Activated CD4-positive, alpha-beta memory T cell treated with anti-CD3 and anti-CD28 coated beads for 36 hours (primary cell): ENCODE measurements at regions not wholly inside any gene's neighbourhood (a gene's known extent, or its start where the extent isn't known, plus 50 kb on each side); places are given as distances from the start of the nearest gene placed in this dataset.

ENCODE experiments used
- CTCF ChIA-PET: fragments of 350-600 bp; sonication (Branson Sonifier 250); formaldehyde crosslinking; loops from one replicate; lab custom pipeline; 2021; ENCODE audit warnings: antibody characterized with exemption, inconsistent platforms; lab: Charles Lee
- POLR2A ChIA-PET: fragments of 350-600 bp; sonication (Branson Sonifier 250); formaldehyde crosslinking; loops from one replicate; lab custom pipeline; 2021; ENCODE audit warnings: antibody characterized with exemption; lab: Charles Lee
- DNase-seq: peaks from one replicate; pipeline ENCODE4 v3.0.0-alpha.2; 2020
- H3K27ac Mint-ChIP-seq: one replicate; pipeline ENCODE4 v1.8.0; 2021; ENCODE audit warnings: mixed read lengths
- H3K27me3 Mint-ChIP-seq: one replicate; pipeline ENCODE4 v1.8.0; 2021; ENCODE audit warnings: mixed read lengths
- H3K36me3 Mint-ChIP-seq: one replicate; pipeline ENCODE4 v1.8.0; 2021; ENCODE audit warnings: mixed read lengths
- H3K4me1 Mint-ChIP-seq: one replicate; pipeline ENCODE4 v1.8.0; 2021; ENCODE audit warnings: low read depth, mixed read lengths
- H3K4me3 Mint-ChIP-seq: one replicate; pipeline ENCODE4 v1.8.0; 2021; ENCODE audit warnings: mild to moderate bottlenecking, mixed read lengths
- H3K9me3 Mint-ChIP-seq: one replicate; pipeline ENCODE4 v1.8.0; 2021; ENCODE audit warnings: mixed read lengths
- intact Hi-C: fragments of 100-400 bp; cut with micrococcal nuclease; formaldehyde crosslinking; loops from one replicate; pipeline ENCODE4 v1.15.1; 2023

DNA sequence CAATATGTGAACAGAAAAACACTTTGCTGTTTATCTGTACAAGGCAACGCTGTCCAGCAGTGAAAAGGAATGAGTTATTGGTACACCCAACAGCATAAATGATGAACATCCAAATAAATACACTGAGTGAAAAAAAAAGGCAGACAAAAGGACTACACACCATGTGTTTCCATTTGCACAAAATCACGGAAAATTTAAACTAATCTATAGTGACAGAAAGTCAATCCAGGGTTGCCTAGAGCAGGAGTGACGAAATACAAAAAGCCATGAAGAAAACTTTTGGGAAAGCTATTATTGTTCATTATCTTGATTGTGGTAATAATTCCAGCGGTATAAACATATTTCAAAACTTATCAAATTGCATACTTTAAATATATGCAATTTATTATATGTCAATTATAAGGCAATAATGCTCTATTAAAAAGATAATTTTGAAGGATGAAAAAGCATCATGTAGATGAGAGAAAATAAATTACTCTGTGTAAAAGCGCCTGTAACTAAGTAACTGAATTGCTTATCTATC lies 578.0 kb upstream of the TMEM132C start:
- CTCF ChIA-PET = interaction anchor here (1.2 kb wide), 2 partner anchors 11 to 204 kb away, joined by 5 read pairs; no protein-coding TSS in a partner anchor
- no peaks in the 10 kb centered on the region for H3K36me3 Mint-ChIP-seq
- H3K4me1 Mint-ChIP-seq = no peaks in the 10 kb centered on the region
- no peak overlapping the region for H3K4me3 Mint-ChIP-seq
- H3K27me3 Mint-ChIP-seq = no peaks in the 10 kb centered on the region
- POLR2A ChIA-PET = no interaction called here
- no peak for DNase-seq
- intact Hi-C loops = no loop called here
- no peaks in the 10 kb centered on the region for H3K9me3 Mint-ChIP-seq
- no peak overlapping the region for H3K27ac Mint-ChIP-seq

- H3K4me3 Mint-ChIP-seq = no peak overlapping the region
- ChIA-PET CTCF (interaction anchor here (1.2 kb wide), 2 partner anchors 13 to 205 kb away, joined by 5 read pairs; no protein-coding TSS in a partner anchor), POLR2A (no interaction called here)
Measured at GRCh38 chr12:127690161-127690560, 576.8 kb upstream of the TMEM132C start.

GRCh38 chr12:127696963-127697362 lies 570.0 kb upstream of the TMEM132C start:
- ChIA-PET POLR2A (no interaction called here), CTCF (no interaction called here)
- intact Hi-C loops = no loop called here
- H3K4me1 Mint-ChIP-seq = no peaks in the 10 kb centered on the region
- DNase-seq = no peak
- peaks cover 2% of the 10 kb centered on the region for H3K27me3 Mint-ChIP-seq
- H3K36me3 Mint-ChIP-seq = no peaks in the 10 kb centered on the region
- no peak overlapping the region for H3K4me3 Mint-ChIP-seq
- H3K9me3 Mint-ChIP-seq = peaks cover 4% of the 10 kb centered on the region
- H3K27ac Mint-ChIP-seq = no peak overlapping the region

More at GRCh38 chr12:127690161-127690560, 576.8 kb upstream of the TMEM132C start:
- Mint-ChIP-seq H3K9me3 (no peaks in the 10 kb centered on the region), H3K4me1 (no peaks in the 10 kb centered on the region), H3K36me3 (no peaks in the 10 kb centered on the region), H3K27ac (no peak overlapping the region), H3K27me3 (peaks cover 2% of the 10 kb centered on the region)
- intact Hi-C loops = no loop called here
- no peak for DNase-seq

- Mint-ChIP-seq H3K4me3 (no peak overlapping the region), H3K27me3 (no peaks in the 10 kb centered on the region), H3K9me3 (peaks cover 4% of the 10 kb centered on the region), H3K36me3 (no peaks in the 10 kb centered on the region), H3K27ac (no peak overlapping the region), H3K4me1 (no peaks in the 10 kb centered on the region)
- intact Hi-C loops = no loop called here
- DNase-seq = no peak
- ChIA-PET CTCF (no interaction called here), POLR2A (no interaction called here)
Measured at GRCh38 chr12:127703026-127703425, 563.9 kb upstream of the TMEM132C start.

- Mint-ChIP-seq H3K27ac (no peak overlapping the region), H3K4me3 (no peak overlapping the region), H3K36me3 (no peaks in the 10 kb centered on the region), H3K4me1 (no peaks in the 10 kb centered on the region), H3K27me3 (no peaks in the 10 kb centered on the region), H3K9me3 (no peaks in the 10 kb centered on the region)
- ChIA-PET POLR2A (no interaction called here), CTCF (no interaction called here)
- DNase-seq = no peak
- intact Hi-C loops = no loop called here
Measured at GRCh38 chr12:127711108-127711507, 555.9 kb upstream of the TMEM132C start.

GRCh38 chr12:127712561-127712960 lies 554.4 kb upstream of the TMEM132C start:
- Mint-ChIP-seq H3K9me3 (no peaks in the 10 kb centered on the region), H3K4me1 (no peaks in the 10 kb centered on the region), H3K27ac (no peak overlapping the region), H3K4me3 (no peak overlapping the region), H3K27me3 (no peaks in the 10 kb centered on the region), H3K36me3 (no peaks in the 10 kb centered on the region)
- ChIA-PET POLR2A (no interaction called here), CTCF (no interaction called here)
- intact Hi-C loops = no loop called here
- DNase-seq = no peak

- intact Hi-C loops = no loop called here
- Mint-ChIP-seq H3K9me3 (no peaks in the 10 kb centered on the region), H3K4me1 (no peaks in the 10 kb centered on the region), H3K27ac (no peak overlapping the region), H3K36me3 (no peaks in the 10 kb centered on the region), H3K4me3 (no peak overlapping the region), H3K27me3 (no peaks in the 10 kb centered on the region)
- DNase-seq = no peak
- POLR2A ChIA-PET = interaction anchor here (0.6 kb wide), 1 partner anchor 1453 kb away, joined by 5 read pairs; no protein-coding TSS in a partner anchor
- CTCF ChIA-PET = interaction anchor here (0.7 kb wide), 1 partner anchor 38 kb away, joined by 3 read pairs; no protein-coding TSS in a partner anchor
Measured at GRCh38 chr12:127716166-127716565, 550.8 kb upstream of the TMEM132C start.

DNA sequence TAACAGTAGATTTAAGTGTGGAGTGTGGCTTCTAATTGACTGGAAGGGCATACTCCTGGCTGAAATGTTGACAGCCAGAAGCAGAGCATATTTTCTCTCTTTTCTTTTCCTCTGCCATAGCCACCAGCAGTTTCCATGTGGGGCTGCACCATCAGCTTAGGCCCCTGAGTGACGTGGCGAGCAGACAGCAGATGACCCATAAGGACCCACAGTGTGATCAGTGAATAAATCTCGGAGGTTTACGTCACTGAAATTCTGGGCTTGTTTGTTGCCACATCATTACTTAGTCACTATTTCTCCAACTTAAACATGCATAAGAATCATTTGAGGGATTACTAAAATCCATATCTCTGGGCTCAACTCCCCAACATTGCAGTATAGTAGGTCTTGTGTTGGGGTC lies 549.7 kb upstream of the TMEM132C start:
- no peak overlapping the region for H3K4me3 Mint-ChIP-seq
- H3K4me1 Mint-ChIP-seq = no peaks in the 10 kb centered on the region
- intact Hi-C loops = no loop called here
- no peaks in the 10 kb centered on the region for H3K36me3 Mint-ChIP-seq
- CTCF ChIA-PET = no interaction called here
- no peaks in the 10 kb centered on the region for H3K9me3 Mint-ChIP-seq
- no peak for DNase-seq
- POLR2A ChIA-PET = no interaction called here
- H3K27me3 Mint-ChIP-seq = no peaks in the 10 kb centered on the region
- no peak overlapping the region for H3K27ac Mint-ChIP-seq

DNA sequence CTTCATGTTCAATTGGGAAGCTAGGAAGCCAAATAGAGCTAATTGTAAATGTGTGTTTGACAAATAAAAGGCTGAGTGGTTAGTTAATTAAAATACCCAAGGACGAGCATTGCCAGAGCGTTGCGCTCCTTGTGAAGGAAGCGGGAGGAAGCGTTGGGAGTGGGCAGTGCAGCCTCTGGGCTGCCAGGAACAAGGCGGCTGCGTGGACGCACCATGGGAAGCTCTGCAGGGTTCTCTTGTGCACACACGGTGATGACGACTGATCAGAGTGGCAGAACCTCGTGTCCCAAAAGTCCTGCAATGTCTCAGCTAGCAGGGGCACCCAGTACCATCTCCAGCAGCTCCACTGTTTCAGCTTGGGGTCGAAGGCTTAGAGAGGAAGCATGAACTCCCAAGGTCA lies 546.6 kb upstream of the TMEM132C start:
- Mint-ChIP-seq H3K27ac (no peak overlapping the region), H3K36me3 (no peaks in the 10 kb centered on the region), H3K27me3 (no peaks in the 10 kb centered on the region), H3K4me3 (no peak overlapping the region), H3K9me3 (no peaks in the 10 kb centered on the region), H3K4me1 (no peaks in the 10 kb centered on the region)
- ChIA-PET POLR2A (no interaction called here), CTCF (interaction anchor here (1.2 kb wide), 1 partner anchor 43 kb away, joined by 3 read pairs; no protein-coding TSS in a partner anchor)
- no peak for DNase-seq
- intact Hi-C loops = no loop called here

- H3K27me3 Mint-ChIP-seq = no peaks in the 10 kb centered on the region
- CTCF ChIA-PET = no interaction called here
- H3K9me3 Mint-ChIP-seq = peaks cover under 1% of the 10 kb centered on the region
- POLR2A ChIA-PET = no interaction called here
- DNase-seq = no peak
- H3K4me3 Mint-ChIP-seq = no peak overlapping the region
- H3K4me1 Mint-ChIP-seq = no peaks in the 10 kb centered on the region
- no peaks in the 10 kb centered on the region for H3K36me3 Mint-ChIP-seq
- intact Hi-C loops = no loop called here
- no peak overlapping the region for H3K27ac Mint-ChIP-seq
Measured at GRCh38 chr12:127722611-127723010, 544.4 kb upstream of the TMEM132C start.

DNA sequence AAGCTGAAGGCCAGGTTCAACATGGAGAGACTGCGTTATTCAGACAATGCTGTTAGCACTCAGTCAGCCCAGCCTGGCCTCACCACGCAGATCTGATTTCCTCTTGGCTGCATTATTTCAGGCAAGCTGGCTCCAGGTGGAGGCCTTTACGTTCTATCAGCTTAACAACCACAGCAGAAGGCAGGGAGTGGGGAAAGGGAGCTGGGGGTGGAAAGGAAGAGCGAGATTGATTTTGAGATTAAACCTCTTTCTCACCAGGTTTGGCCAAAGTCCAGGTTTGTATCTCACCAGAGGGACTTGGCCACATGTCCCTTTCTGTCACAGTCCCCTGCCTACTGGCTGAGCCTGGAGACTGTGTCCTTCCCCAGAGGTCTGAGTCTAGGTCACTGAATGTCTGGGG lies 543.7 kb upstream of the TMEM132C start:
- intact Hi-C loops = no loop called here
- H3K9me3 Mint-ChIP-seq = peaks cover 4% of the 10 kb centered on the region
- no peak for DNase-seq
- no peak overlapping the region for H3K4me3 Mint-ChIP-seq
- H3K36me3 Mint-ChIP-seq = no peaks in the 10 kb centered on the region
- no peaks in the 10 kb centered on the region for H3K4me1 Mint-ChIP-seq
- no peak overlapping the region for H3K27ac Mint-ChIP-seq
- ChIA-PET CTCF (no interaction called here), POLR2A (no interaction called here)
- H3K27me3 Mint-ChIP-seq = no peaks in the 10 kb centered on the region

GRCh38 chr12:127726671-127727315 lies 540.2 kb upstream of the TMEM132C start:
- Mint-ChIP-seq H3K9me3 (peaks cover 9% of the 10 kb centered on the region), H3K36me3 (no peaks in the 10 kb centered on the region), H3K27ac (no peak overlapping the region), H3K4me3 (no peak overlapping the region), H3K4me1 (no peaks in the 10 kb centered on the region), H3K27me3 (no peaks in the 10 kb centered on the region)
- no peak for DNase-seq
- ChIA-PET POLR2A (no interaction called here), CTCF (no interaction called here)
- intact Hi-C loops = no loop called here

DNA sequence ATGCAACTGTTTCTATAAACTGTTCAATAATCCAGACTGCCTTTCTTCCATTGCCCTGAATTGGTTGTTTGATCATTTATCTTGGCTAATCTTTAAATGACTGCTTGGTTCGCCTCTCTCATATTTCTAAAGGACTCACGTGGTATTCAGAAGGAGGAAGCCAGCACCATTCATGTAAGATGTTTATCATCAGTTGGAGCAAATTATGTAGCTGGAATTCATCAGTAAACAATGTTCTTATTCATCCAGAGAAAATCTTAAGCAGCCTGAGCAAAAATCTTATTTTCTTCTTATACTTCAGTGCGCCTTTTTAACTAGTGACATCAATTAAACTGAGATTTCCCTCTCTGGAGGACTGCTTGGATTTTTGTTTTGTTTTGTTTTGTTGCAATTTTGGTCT lies 538.7 kb upstream of the TMEM132C start:
- ChIA-PET POLR2A (no interaction called here), CTCF (no interaction called here)
- Mint-ChIP-seq H3K27me3 (no peaks in the 10 kb centered on the region), H3K27ac (no peak overlapping the region), H3K9me3 (peaks cover 13% of the 10 kb centered on the region), H3K4me1 (no peaks in the 10 kb centered on the region), H3K36me3 (no peaks in the 10 kb centered on the region), H3K4me3 (no peak overlapping the region)
- intact Hi-C loops = no loop called here
- DNase-seq = no peak
